MG63 (cell line): ENCODE measurements at regions not wholly inside any gene's neighbourhood (a gene's known extent, or its start where the extent isn't known, plus 50 kb on each side); places are given as distances from the start of the nearest gene placed in this dataset.
A peak's percentile ranks its signal among the peaks of the same experiment; 100 is the strongest.
"Not testable (repeated sequence)": the region's sequence is repeated elsewhere in the genome, so short reads cannot be mapped to it uniquely, and the experiment has no call there.

Source experiments
- DNase-seq: peaks from one replicate; pipeline ENCODE4 v3.0.0-alpha.2; 2020
- H3K27me3 ChIP-seq: fragments of 250-450 bp; sonication (Bioruptor Pico); 2 replicates; pipeline ENCODE4 v1.5.1; 2020; ENCODE audit warnings: mild to moderate bottlenecking, moderate library complexity
- H3K36me3 ChIP-seq: fragments of 250-450 bp; sonication (Bioruptor Pico); 2 replicates; pipeline ENCODE4 v1.5.1; 2020; ENCODE audit warnings: mild to moderate bottlenecking, moderate library complexity
- H3K4me3 ChIP-seq: fragments of 250-450 bp; sonication (Bioruptor Pico); 2 replicates; pipeline ENCODE4 v1.5.1; 2020; ENCODE audit warnings: mild to moderate bottlenecking, moderate library complexity
- H3K9me3 ChIP-seq: fragments of 250-450 bp; sonication (Bioruptor Pico); 2 replicates; pipeline ENCODE4 v1.5.1; 2020; ENCODE audit warnings: mild to moderate bottlenecking, moderate library complexity

DNA sequence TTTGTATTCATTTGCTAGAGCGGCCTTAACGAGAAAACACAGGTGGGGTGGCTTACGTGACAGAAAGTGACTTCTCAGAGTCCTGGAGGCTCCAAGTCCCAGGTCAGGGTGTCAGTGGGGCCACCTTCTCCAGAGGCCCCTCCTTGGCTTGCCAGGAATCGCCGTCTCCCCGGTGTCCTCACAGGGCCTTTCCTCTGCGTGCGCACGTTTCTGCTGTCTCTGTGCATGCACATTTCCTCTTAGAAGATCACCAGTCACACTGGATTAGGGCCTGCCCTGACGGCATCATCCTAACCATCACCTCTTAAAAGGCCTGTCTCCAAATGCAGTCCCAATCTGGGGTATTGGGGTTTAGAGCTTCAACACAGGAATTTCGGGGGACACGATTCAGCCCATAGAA, 63.8 kb upstream of the HELT start:
- Histone ChIP-seq H3K9me3 (no peaks in the 10 kb centered on the region), H3K27me3 (no peaks in the 10 kb centered on the region), H3K4me3 (no peak overlapping the region), H3K36me3 (no peaks in the 10 kb centered on the region)
- DNase-seq = no peak

DNA sequence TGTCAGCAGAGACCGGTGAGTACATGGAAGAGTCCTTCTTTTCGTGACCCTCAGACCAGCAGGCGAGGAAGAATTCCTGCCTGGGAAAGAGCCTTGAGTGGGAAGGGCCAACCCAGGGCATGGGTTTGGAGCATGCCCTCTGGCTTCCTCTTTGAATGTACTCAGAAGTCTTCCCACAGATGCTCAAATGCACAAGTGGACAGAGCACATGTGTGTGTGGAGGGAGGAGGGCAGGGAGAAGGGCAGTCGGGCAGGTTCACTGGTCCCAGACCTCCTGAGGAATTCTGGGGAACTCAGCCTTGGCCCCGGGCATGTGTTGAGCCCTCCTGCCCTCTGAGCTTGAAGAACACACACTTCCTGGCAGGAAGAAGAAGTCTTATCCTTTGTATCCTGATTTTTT, 63.2 kb upstream of the HELT start:
- H3K27me3 ChIP-seq = no peaks in the 10 kb centered on the region
- no peak overlapping the region for H3K4me3 ChIP-seq
- no peak for DNase-seq
- no peaks in the 10 kb centered on the region for H3K9me3 ChIP-seq
- no peaks in the 10 kb centered on the region for H3K36me3 ChIP-seq

DNA sequence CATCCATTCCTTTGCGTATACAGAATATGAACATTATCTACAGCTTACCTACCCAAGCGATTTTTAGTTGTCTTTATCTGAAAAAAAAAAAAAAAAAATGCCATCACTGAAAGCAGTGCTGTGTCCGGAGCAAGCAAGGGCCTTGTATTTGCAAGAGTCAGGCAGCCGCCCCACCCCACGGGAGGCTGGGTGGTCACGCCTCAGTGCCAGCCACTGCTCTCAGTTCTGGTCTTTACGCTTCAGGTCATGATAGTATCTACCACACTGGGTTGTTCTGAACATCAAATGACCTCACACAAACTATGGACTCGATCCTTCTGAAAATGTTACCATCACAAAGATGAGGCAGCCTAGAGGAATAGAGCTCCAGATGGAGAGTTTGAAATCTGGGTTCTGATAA, 62.7 kb upstream of the HELT start:
- H3K27me3 ChIP-seq = no peaks in the 10 kb centered on the region
- DNase-seq = no peak
- H3K4me3 ChIP-seq = no peak overlapping the region
- H3K36me3 ChIP-seq = no peaks in the 10 kb centered on the region
- no peaks in the 10 kb centered on the region for H3K9me3 ChIP-seq

DNA sequence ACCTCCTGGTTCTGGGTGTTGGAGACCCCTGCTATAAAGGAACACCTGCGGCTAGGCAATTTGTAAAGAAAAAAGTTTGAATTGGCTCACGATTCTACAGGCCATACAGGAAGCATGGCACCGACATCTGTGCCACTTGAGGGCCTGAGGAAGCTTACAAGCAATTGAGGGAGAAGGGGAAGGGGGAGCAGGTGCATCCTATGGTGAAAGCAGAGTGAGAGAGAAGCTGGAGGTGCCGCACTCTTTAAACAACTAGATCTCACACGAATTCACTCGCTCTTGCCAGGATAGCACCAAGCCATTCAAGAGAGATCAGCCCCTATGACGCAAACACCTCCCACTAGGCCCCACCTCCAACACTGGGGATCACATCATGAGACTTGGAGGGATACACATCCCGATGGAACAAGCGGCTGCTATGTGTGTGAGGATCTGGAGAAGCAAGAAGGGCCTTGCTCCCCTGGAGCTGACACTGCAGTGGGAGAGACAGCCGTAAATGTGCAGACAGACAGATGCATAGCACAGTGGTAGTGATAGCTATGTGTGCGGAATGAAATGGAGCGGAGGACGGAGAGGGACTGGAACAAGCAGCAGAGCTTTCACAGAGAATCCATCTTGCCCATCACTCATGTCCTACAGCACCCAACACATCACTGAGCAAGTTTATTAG, 60.7 kb upstream of the HELT start:
- no peaks in the 10 kb centered on the region for H3K9me3 ChIP-seq
- H3K36me3 ChIP-seq = no peaks in the 10 kb centered on the region
- DNase-seq = no peak
- H3K27me3 ChIP-seq = no peaks in the 10 kb centered on the region
- H3K4me3 ChIP-seq = no peak overlapping the region

DNA sequence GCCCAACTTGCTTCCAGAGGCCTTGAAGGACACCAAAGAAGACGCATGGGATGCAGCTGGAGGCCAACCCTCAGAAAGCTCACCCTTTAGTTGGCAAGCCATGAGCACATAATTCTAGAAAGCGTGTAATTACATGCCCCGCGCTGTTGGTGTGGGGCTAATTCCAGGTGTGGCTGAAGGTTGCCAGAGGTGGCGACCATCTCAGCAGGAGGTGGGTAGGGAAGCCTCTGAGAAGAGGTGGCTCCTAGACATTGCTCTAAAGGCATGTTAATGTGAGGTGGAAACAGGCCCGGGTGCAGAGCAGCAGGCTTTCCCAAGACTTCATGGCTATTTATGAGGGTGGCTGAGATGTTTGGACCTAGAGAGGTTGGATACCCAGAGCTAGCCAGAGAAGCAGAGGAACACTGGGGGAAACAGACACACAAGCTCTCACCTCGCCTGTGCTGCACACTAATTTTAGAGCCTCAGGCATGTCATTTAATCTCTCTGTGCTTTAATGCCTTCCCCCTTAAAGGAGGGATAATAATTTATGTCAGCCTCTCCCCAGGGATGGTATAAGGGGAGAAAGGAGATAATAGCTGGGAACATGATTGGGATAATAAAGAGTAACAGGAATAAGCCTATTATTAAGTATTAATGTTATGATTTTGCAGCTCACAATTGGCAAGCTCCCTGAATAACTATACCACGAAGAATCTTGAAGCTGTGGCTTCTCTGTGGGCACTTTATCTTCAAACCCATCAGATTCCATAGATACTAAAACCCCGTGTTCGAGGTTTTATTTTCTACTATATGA, 60.0 kb upstream of the HELT start:
- H3K36me3 ChIP-seq = no peaks in the 10 kb centered on the region
- no peaks in the 10 kb centered on the region for H3K27me3 ChIP-seq
- no peak overlapping the region for H3K4me3 ChIP-seq
- no peaks in the 10 kb centered on the region for H3K9me3 ChIP-seq
- DNase-seq = no peak

DNA sequence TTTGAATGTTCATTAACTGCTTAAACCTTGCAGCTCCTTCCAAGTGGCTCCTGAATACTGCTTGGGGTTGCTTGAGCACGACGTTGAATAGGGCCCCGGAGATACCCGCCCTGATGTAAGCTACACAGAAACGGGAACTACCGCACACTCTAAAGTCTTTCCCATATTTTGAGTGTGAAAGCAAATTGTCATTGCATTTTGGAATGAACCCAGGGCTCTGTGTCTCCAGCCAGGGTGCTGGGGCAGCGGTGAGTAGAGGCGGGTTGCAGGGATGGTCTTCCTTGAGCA, 59.4 kb upstream of the HELT start:
- Histone ChIP-seq H3K9me3 (no peaks in the 10 kb centered on the region), H3K36me3 (no peaks in the 10 kb centered on the region), H3K27me3 (no peaks in the 10 kb centered on the region), H3K4me3 (no peak overlapping the region)
- DNase-seq = no peak

DNA sequence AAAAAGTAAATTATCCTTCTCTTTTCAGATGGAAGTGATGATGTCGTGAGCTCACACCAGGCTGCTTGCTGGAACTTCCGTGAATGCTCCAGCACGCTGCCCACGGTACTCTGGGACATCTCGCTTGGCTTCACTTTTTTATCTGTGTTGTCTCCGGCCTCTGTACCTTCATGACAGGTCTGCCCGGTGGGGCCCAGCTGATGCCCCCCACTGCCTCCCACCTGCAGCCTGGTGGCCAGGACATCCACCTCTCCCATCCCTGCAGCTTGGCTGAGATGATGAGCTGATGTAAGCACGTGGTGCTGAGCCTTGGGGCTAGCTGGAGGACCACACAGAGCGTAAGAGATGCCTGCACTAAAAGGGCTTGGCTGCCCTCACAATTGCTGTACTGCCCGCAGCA, 59.0 kb upstream of the HELT start:
- Histone ChIP-seq H3K9me3 (no peaks in the 10 kb centered on the region), H3K27me3 (no peaks in the 10 kb centered on the region)
- DNase-seq = no peak

DNA sequence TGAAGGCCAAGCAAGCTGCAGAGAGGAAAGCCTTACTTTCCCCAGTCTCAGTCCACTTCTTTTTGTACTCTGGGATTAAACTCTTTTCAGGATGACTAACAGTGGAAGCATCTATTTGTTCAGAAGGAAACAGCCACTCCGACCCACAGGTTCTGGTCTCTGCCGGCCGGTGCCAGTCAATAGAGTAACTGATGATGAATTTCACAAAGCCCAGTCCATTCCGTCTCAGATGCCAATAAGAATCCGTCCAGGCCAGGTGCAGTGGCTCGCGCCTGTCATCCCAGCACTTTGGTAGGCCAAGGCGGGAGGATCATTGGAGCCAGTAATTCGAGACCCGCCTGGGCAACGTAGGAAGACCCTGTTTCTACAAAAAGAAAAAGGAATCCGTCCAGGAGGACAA, 58.5 kb upstream of the HELT start:
- H3K27me3 ChIP-seq = no peaks in the 10 kb centered on the region
- no peaks in the 10 kb centered on the region for H3K9me3 ChIP-seq
- H3K4me3 ChIP-seq = no peak overlapping the region
- H3K36me3 ChIP-seq = no peaks in the 10 kb centered on the region
- DNase-seq = no peak

More for the DNA sequence above, 59.0 kb upstream of the HELT start:
- H3K4me3 ChIP-seq = no peak overlapping the region
- no peaks in the 10 kb centered on the region for H3K36me3 ChIP-seq

DNA sequence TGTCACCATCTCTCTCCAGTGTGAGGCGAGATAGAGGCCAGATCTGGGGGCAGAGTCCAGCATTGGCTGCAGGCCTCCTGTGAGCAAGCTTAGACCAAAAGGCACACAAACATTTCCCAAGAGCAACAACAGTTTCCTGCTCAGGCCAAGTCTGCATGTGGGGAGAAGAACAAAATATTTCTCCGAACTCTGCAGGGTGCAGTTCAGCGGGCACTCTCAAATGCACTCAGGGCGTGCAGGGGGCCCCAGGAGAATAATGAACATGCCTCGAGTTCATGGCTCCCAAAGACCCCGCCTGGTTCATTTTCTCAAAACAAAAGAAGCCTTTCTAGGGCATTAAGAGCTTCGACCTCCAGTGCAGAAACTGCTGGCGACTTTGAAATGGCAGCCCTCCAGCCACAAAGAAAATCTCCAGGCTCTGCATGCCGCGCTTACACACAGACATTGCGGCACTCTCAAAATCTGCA, 57.8 kb upstream of the HELT start:
- Histone ChIP-seq H3K4me3 (no peak overlapping the region), H3K36me3 (no peaks in the 10 kb centered on the region), H3K9me3 (no peaks in the 10 kb centered on the region), H3K27me3 (no peaks in the 10 kb centered on the region)
- DNase-seq = no peak

DNA sequence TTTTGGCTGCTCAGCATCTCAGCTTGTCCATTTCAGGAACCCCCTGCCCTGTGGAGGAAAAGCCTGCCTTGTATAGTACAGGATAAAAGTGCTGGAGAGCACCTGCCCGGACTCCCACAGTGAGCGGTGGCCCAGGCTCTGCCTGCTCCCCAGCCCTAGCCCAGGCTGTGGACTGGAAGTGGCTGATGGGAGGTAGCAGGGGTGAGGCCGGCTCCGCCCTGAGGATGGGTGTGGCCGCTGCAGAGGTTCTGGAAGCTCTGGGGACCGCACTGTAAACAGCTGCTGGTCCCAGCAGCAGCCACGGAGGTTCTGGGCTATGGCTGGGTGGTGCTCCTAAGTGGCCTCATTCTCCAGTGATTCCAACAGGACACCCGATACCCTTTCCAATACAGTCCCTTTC, 56.6 kb upstream of the HELT start:
- peak; percentile 32 for DNase-seq
- no peaks in the 10 kb centered on the region for H3K36me3 ChIP-seq
- H3K4me3 ChIP-seq = no peak overlapping the region
- H3K27me3 ChIP-seq = no peaks in the 10 kb centered on the region
- H3K9me3 ChIP-seq = no peaks in the 10 kb centered on the region

DNA sequence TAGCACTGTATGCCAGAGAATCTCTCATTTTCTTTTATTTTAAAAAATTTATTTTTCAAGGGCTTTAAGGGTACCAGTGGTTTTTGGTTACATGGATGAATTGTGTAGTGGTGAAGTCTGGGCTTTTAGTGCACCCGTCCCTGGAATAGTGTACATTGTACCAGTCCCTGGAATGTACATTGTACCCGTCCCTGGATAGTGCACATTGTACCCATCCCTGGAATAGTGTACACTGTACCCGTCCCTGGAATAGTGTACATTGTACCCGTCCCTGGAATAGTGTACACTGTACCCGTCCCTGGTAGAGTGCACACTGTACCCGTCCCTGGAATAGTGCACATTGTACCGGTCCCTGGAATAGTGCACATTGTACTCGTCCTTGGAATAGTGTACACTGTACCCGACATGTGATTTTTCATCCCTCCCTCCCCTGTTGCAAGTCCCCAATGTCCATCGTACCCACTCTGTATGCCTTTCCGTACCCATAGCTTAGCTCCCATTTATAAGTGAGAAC, 56.1 kb upstream of the HELT start:
- H3K4me3 ChIP-seq = no peak overlapping the region
- H3K9me3 ChIP-seq = no peaks in the 10 kb centered on the region
- H3K27me3 ChIP-seq = no peaks in the 10 kb centered on the region
- no peaks in the 10 kb centered on the region for H3K36me3 ChIP-seq
- no peak for DNase-seq

DNA sequence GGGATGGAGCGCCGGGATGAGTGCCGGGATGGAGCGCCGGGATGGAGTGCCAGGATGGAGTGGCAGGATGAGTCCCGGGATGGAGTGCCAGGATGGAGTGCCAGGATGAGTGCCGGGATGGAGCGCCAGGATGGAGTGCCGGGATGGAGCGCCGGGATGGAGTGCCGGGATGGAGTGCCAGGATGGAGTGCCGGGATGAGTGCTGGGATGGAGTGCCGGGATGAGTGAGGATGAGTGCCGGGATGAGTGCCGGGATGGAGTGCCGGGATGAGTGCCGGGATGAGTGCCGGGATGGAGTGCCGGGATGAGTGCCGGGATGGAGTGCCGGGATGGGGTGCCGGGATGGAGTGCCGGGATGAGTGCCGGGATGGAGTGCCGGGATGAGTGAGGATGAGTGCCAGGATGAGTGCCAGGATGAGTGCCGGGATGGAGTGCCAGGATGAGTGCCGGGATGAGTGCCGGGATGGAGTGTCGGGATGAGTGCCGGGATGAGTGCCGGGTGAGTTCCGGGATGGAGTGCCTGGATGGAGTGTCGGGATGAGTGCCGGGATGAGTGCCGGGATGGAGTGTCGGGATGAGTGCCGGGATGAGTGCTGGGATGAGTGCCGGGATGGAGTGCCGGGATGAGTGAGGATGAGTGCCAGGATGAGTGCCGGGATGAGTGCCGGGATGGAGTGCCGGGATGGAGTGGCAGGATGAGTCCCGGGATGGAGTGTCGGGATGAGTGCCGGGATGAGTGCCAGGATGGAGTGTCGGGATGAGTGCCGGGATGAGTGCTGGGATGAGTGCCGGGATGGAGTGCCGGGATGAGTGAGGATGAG, 52.9 kb upstream of the HELT start:
- not testable (repeated sequence) for DNase-seq, H3K4me3 ChIP-seq, H3K36me3 ChIP-seq, H3K27me3 ChIP-seq, H3K9me3 ChIP-seq

DNA sequence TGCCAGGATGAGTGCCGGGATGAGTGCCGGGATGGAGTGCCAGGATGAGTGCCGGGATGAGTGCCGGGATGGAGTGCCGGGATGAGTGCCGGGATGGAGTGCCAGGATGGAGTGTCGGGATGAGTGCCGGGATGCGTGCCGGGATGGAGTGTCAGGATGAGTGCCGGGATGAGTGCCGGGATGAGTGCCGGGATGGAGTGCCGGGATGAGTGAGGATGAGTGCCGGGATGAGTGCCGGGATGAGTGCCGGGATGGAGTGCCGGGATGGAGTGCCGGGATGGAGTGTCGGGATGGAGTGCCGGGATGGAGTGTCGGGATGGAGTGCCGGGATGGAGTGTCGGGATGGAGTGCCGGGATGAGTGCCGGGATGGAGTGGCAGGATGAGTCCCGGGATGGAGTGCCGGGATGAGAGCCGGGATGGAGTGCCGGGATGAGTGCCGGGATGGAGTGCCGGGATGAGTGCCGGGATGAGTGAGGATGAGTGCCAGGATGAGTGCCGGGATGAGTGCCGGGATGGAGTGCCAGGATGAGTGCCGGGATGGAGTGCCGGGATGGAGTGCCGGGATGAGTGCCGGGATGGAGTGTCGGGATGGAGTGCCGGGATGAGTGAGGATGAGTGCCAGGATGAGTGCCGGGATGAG, 52.1 kb upstream of the HELT start:
- H3K4me3 ChIP-seq, H3K27me3 ChIP-seq, H3K9me3 ChIP-seq, H3K36me3 ChIP-seq, DNase-seq: not testable (repeated sequence)

DNA sequence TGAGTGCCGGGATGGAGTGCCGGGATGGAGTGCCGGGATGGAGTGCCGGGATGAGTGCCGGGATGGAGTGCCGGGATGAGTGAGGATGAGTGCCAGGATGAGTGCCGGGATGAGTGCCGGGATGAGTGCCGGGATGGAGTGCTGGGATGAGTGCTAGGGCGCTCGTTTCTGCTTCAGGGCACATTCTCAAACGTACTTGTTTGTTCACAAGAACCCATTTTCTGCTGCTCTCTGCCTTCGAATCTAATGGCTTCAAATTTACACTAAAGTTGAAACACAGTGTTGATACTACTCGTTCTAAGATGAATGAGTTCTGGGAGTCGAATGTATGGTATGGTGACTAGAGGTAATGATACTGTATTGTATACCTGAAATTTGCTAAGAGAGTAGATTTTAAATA, 50.6 kb upstream of the HELT start:
- H3K9me3 ChIP-seq, H3K27me3 ChIP-seq, H3K36me3 ChIP-seq, H3K4me3 ChIP-seq, DNase-seq: not testable (repeated sequence)

DNA sequence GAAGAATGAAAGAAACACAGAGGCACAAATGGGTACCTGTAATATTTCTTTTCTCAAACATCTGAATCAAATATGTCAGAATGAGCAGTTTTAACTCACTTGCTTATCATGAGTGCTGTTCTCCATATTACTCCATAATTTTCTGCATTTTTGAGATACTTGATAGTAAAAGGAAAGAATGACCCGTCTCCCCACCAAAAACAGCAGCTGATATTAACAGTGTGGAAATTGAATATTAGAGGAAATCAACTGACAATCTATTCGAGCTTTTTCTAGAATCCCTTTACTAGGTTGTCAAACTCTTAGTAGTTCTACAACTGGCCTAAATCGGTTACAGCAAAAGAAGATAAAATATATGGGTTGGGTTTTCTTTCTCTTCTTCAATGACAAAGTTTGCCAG, 49.9 kb upstream of the HELT start:
- H3K36me3 ChIP-seq = no peaks in the 10 kb centered on the region
- no peaks in the 10 kb centered on the region for H3K9me3 ChIP-seq
- no peak for DNase-seq
- H3K4me3 ChIP-seq = no peak overlapping the region
- no peaks in the 10 kb centered on the region for H3K27me3 ChIP-seq
